Endothelial cell of umbilical vein (primary cell): ENCODE measurements at regions not wholly inside any gene's neighbourhood (a gene's known extent, or its start where the extent isn't known, plus 50 kb on each side); places are given as distances from the start of the nearest gene placed in this dataset.

ENCODE experiments used
- BruUV-seq: library from RNA; stranded (reverse); fragments of 400-500 nt; replicated peaks from 2 replicates; lab custom pipeline; 2021; lab: Mats Ljungman, UMichigan
- CTCF ChIA-PET: fragments of 300-600, 350-600 bp; sonication (Branson Sonifier 250); formaldehyde crosslinking; loops from one replicate; lab custom pipeline; 2021; ENCODE audit warnings: antibody characterized with exemption, inconsistent platforms; lab: Charles Lee
- POLR2A ChIA-PET: fragments of 300-600, 350-600 bp; sonication (Branson Sonifier 250); formaldehyde crosslinking; loops from one replicate; lab custom pipeline; 2021; ENCODE audit warnings: antibody characterized with exemption, inconsistent platforms; lab: Charles Lee
- DNase-seq: peaks from one replicate; pipeline ENCODE4 v3.0.0-alpha.2; 2011; ENCODE audit warnings: low read depth, low spot score
- FAIRE-seq: peaks from 2 replicates; lab custom pipeline; 2011; peaks lifted over from hg19 to GRCh38; lab: Jason Lieb, UNC
- H2AFZ ChIP-seq: 2 replicates; pipeline ENCODE4 v1.6.0; 2012; ENCODE audit warnings: low read depth, low read length, control low read depth, inconsistent platforms
- H3K27ac ChIP-seq: 2 replicates; pipeline ENCODE4 v1.5.1; 2011; ENCODE audit warnings: low read depth, mild to moderate bottlenecking, control low read depth, low read length, moderate library complexity; ENCODE audit not compliant: insufficient read depth
- H3K27me3 ChIP-seq, 2 experiments: 2 replicates each; pipeline versions ENCODE4 v1.6.0 to v1.6.1; 2011; ENCODE audit warnings: low read length in 2 of 2, mixed read lengths in 1 of 2; ENCODE audit not compliant: control insufficient read depth in 2 of 2, insufficient read depth in 2 of 2
- H3K36me3 ChIP-seq, 2 experiments: 2 replicates in 1 of 2; 3 replicates in 1 of 2; pipeline ENCODE4 v1.5.1; 2011; ENCODE audit warnings: low read length in 2 of 2, mild to moderate bottlenecking in 1 of 2, moderate library complexity in 1 of 2; ENCODE audit not compliant: control insufficient read depth in 2 of 2, insufficient read depth in 2 of 2; ENCODE audit errors: extremely low read depth in 1 of 2
- H3K4me1 ChIP-seq: 3 replicates; pipeline ENCODE4 v1.5.1; 2011; ENCODE audit warnings: mild to moderate bottlenecking, low read length; ENCODE audit not compliant: control insufficient read depth, insufficient read depth; ENCODE audit errors: extremely low read depth
- H3K4me2 ChIP-seq: 2 replicates; pipeline ENCODE4 v1.6.1; 2011; ENCODE audit warnings: low read length, control low read depth, mixed read lengths; ENCODE audit not compliant: insufficient read depth
- H3K4me3 ChIP-seq, 3 experiments: fragments of 200-600 bp in 1 of 3; sonication (generic), shearing (Covaris generic) in 1 of 3; replicated peaks in 1 of 3; 2 replicates each; pipeline ENCODE4 v1.5.1; 2011 to 2016; ENCODE audit warnings: control low read depth in 3 of 3, low read length in 3 of 3, mild to moderate bottlenecking in 2 of 3, inconsistent platforms in 1 of 3, low read depth in 1 of 3, moderate library complexity in 1 of 3; ENCODE audit not compliant: insufficient read depth in 1 of 3
- H3K79me2 ChIP-seq: 2 replicates; pipeline ENCODE4 v1.6.0; 2012; ENCODE audit warnings: low read length, inconsistent platforms; ENCODE audit not compliant: control insufficient read depth, insufficient read depth
- H3K9ac ChIP-seq: replicated peaks from 2 replicates; pipeline ENCODE3; 2011; ENCODE audit warnings: low read length, control low read depth; ENCODE audit not compliant: insufficient read depth; ENCODE audit errors: extremely low read depth
- H3K9me1 ChIP-seq: replicated peaks from 3 replicates; pipeline ENCODE4 v1.6.0; 2011; ENCODE audit warnings: mild to moderate bottlenecking, low read length; ENCODE audit not compliant: control insufficient read depth, insufficient read depth; ENCODE audit errors: extremely low read depth
- H3K9me3 ChIP-seq: replicated peaks from 2 replicates; pipeline ENCODE4 v1.5.1; 2012; ENCODE audit warnings: low read length, inconsistent platforms; ENCODE audit not compliant: control insufficient read depth, insufficient read depth
- H4K20me1 ChIP-seq: replicated peaks from 2 replicates; pipeline ENCODE3; 2011; ENCODE audit warnings: mild to moderate bottlenecking, low read length; ENCODE audit not compliant: control insufficient read depth, insufficient read depth; ENCODE audit errors: extremely low read depth
- CTCF ChIP-seq, 2 donors: IDR thresholded peaks; 1 replicate in 1 of 2; 2 replicates in 1 of 2; pipeline ENCODE4 v1.5.1; 2011; ENCODE audit warnings: low read length in 2 of 2, mild to moderate bottlenecking in 2 of 2, moderate library complexity in 2 of 2, control low read depth in 1 of 2, inconsistent platforms in 1 of 2, low read depth in 1 of 2; ENCODE audit not compliant: insufficient read depth in 1 of 2; ENCODE audit errors: extremely low read depth in 1 of 2
- EZH2 ChIP-seq: IDR thresholded peaks from 2 replicates; pipeline ENCODE4 v1.6.1; 2012; ENCODE audit warnings: borderline replicate concordance, low read depth, mild to moderate bottlenecking, moderate library complexity, low read length, inconsistent platforms; ENCODE audit not compliant: severe bottlenecking
- FOS ChIP-seq: IDR thresholded peaks from 2 replicates; pipeline ENCODE4 v1.6.1; 2011; ENCODE audit warnings: mild to moderate bottlenecking, low read length, moderate library complexity, borderline replicate concordance; ENCODE audit not compliant: insufficient read depth
- GATA2 ChIP-seq: IDR thresholded peaks from 2 replicates; pipeline ENCODE4 v1.7.0; 2011; ENCODE audit warnings: low read depth, mild to moderate bottlenecking, moderate library complexity, mixed read lengths, low read length; ENCODE audit not compliant: insufficient read length, insufficient read depth
- JUN ChIP-seq: IDR thresholded peaks from 2 replicates; pipeline ENCODE4 v1.6.1; 2011; ENCODE audit warnings: borderline replicate concordance, low read depth; ENCODE audit not compliant: insufficient read length, insufficient read depth
- MAX ChIP-seq: IDR thresholded peaks from 2 replicates; pipeline ENCODE4 v1.6.1; 2011; ENCODE audit not compliant: insufficient read depth, insufficient read length
- MYC ChIP-seq: IDR thresholded peaks from one replicate; pipeline ENCODE4 v1.6.1; 2011; ENCODE audit warnings: mild to moderate bottlenecking, low read depth, low read length
- POLR2A ChIP-seq: IDR thresholded peaks from 2 replicates; pipeline ENCODE4 v1.6.1; 2012; ENCODE audit warnings: low read depth, mild to moderate bottlenecking, control low read depth, low read length
- POLR2AphosphoS5 ChIP-seq: IDR thresholded peaks from 2 replicates; pipeline ENCODE4 v1.6.1; 2012; ENCODE audit warnings: low read depth, mild to moderate bottlenecking, control low read depth, low read length, moderate library complexity; ENCODE audit not compliant: insufficient read depth
- dilution Hi-C: fragments of 300-500 bp; cut with MboI; formaldehyde crosslinking; loops from one replicate; pipeline ENCODE4 v1.15.0; 2019; ENCODE audit warnings: low sequenced_read_pairs; ENCODE audit not compliant: extremely low pct_ligation_motif_present
- intact Hi-C: fragments of 100-400 bp; cut with micrococcal nuclease; formaldehyde crosslinking; loops from one replicate; pipeline ENCODE4 v1.10.0; 2022

DNA sequence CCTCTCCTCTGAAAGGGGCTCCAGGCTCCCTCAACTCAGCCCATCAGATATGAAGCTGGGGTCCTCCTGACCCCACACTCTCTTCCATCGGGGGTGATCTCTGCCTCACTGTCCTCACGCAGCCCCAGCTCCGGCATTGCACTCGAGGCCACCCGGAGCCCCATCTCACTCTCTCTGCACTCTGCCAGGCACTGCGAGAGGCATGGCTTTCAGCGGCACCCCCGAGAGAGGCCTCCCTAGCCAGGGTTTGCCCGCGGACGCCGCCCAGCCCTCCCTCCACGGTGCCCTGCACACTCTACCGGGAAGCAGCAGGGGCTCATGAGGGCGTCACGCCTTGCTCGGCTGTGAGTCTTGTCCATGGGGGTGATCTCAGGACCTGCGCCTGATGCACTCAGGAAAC, 436.2 kb downstream of the BRD1 start:
- no peak for DNase-seq
- no peaks in the 10 kb centered on the region for H4K20me1 ChIP-seq
- H3K9me3 ChIP-seq, result peaks cover 8% of the 10 kb centered on the region
- no peaks in the 10 kb centered on the region for H3K79me2 ChIP-seq
- no peaks in the 10 kb centered on the region for H3K4me1 ChIP-seq
- H3K36me3 ChIP-seq, result no peaks in the 10 kb centered on the region
- no peak overlapping the region for H2AFZ ChIP-seq
- TF ChIP-seq EZH2, result no peak
- TF ChIP-seq MAX, result no peak
- no peak for TF ChIP-seq GATA2
- TF ChIP-seq MYC, result no peak
- TF ChIP-seq FOS, result no peak
- TF ChIP-seq POLR2A, result no peak
- no peak for TF ChIP-seq JUN
- TF ChIP-seq POLR2AphosphoS5, result no peak
- no peak for TF ChIP-seq CTCF (IDR thresholded peaks at IDR 0.05; ENCODE audit: extremely low read depth in 1 of 2, insufficient read depth in 1 of 2, low read depth in 1 of 2, low read length in 2 of 2)
- no peak overlapping the region for H3K9ac ChIP-seq
- H3K27ac ChIP-seq, result no peak overlapping the region
- BruUV-seq, result no TSS peak
- H3K9me1 ChIP-seq, result no peaks in the 10 kb centered on the region
- dilution Hi-C loops (no loop called here), intact Hi-C loops (no loop called here)
- no peaks in the 10 kb centered on the region for H3K27me3 ChIP-seq
- no peak overlapping the region for H3K4me3 ChIP-seq
- H3K4me2 ChIP-seq, result no peak overlapping the region
- POLR2A ChIA-PET, result no interaction called here
- CTCF ChIA-PET, result no interaction called here
- FAIRE-seq, result no peak
